Skin epidermis (tissue), 12 donors: ENCODE measurements at regions not wholly inside any gene's neighbourhood (a gene's known extent, or its start where the extent isn't known, plus 50 kb on each side); places are given as distances from the start of the nearest gene placed in this dataset.
"Not testable (repeated sequence)": the region's sequence is repeated elsewhere in the genome, so short reads cannot be mapped to it uniquely, and the experiment has no call there.

Experiments
- H3K27ac ChIP-seq, 21 experiments: fragments of 200-600 bp; sonication (generic) in 11 of 21; one replicate each; pipeline ENCODE4 v1.5.0; 2020; ENCODE audit warnings: mild to moderate bottlenecking in 3 of 21, inconsistent platforms in 2 of 21, moderate library complexity in 2 of 21
- H3K4me3 ChIP-seq, 7 experiments: fragments of 200-600 bp; sonication (generic) in 2 of 7; one replicate each; pipeline ENCODE4 v1.5.0; 2020; ENCODE audit warnings: inconsistent platforms in 2 of 7, mild to moderate bottlenecking in 2 of 7, moderate library complexity in 1 of 7

GRCh38 chrX:128685387-128685786 lies 633.2 kb upstream of the ACTRT1 start:
- Histone ChIP-seq H3K27ac (no peak overlapping the region), H3K4me3 (no peak overlapping the region)

- H3K4me3 ChIP-seq, result no peak overlapping the region
- no peak overlapping the region for H3K27ac ChIP-seq
Observed at GRCh38 chrX:128676651-128677050, 624.4 kb upstream of the ACTRT1 start.

- H3K4me3 ChIP-seq, H3K27ac ChIP-seq: not testable (repeated sequence)
Observed at GRCh38 chrX:128674326-128675086, 622.3 kb upstream of the ACTRT1 start.

GRCh38 chrX:128664211-128664610 lies 612.0 kb upstream of the ACTRT1 start:
- no peak overlapping the region for H3K4me3 ChIP-seq
- H3K27ac ChIP-seq, result no peak overlapping the region

- no peak overlapping the region for H3K4me3 ChIP-seq
Observed at GRCh38 chrX:128653524-128654060, 601.4 kb upstream of the ACTRT1 start.

GRCh38 chrX:128650326-128650725 lies 598.1 kb upstream of the ACTRT1 start:
- H3K4me3 ChIP-seq, result no peak overlapping the region
- H3K27ac ChIP-seq, result no peak overlapping the region

More at GRCh38 chrX:128653524-128654060, 601.4 kb upstream of the ACTRT1 start:
- no peak overlapping the region for H3K27ac ChIP-seq

- H3K4me3 ChIP-seq, result no peak overlapping the region
- no peak overlapping the region for H3K27ac ChIP-seq
Observed at GRCh38 chrX:128634754-128635153, 582.6 kb upstream of the ACTRT1 start.

- H3K27ac ChIP-seq, result no peak overlapping the region
- H3K4me3 ChIP-seq, result no peak overlapping the region
Observed at GRCh38 chrX:128623361-128623760, 571.2 kb upstream of the ACTRT1 start.

- Histone ChIP-seq H3K27ac (no peak overlapping the region), H3K4me3 (no peak overlapping the region)
Observed at GRCh38 chrX:128622296-128622695, 570.1 kb upstream of the ACTRT1 start.

GRCh38 chrX:128619490-128619889 lies 567.3 kb upstream of the ACTRT1 start:
- Histone ChIP-seq H3K4me3 (no peak overlapping the region), H3K27ac (no peak overlapping the region)

- H3K4me3 ChIP-seq, result no peak overlapping the region
- H3K27ac ChIP-seq, result no peak overlapping the region
Observed at GRCh38 chrX:128616933-128617332, 564.7 kb upstream of the ACTRT1 start.

- H3K27ac ChIP-seq, H3K4me3 ChIP-seq: not testable (repeated sequence)
Observed at GRCh38 chrX:128606817-128607216, 554.6 kb upstream of the ACTRT1 start.

- H3K27ac ChIP-seq, H3K4me3 ChIP-seq: not testable (repeated sequence)
Observed at GRCh38 chrX:128606357-128606756, 554.2 kb upstream of the ACTRT1 start.

GRCh38 chrX:128601706-128602105 lies 549.5 kb upstream of the ACTRT1 start:
- no peak overlapping the region for H3K27ac ChIP-seq
- H3K4me3 ChIP-seq, result no peak overlapping the region

GRCh38 chrX:128599632-128600031 lies 547.4 kb upstream of the ACTRT1 start:
- Histone ChIP-seq H3K4me3 (no peak overlapping the region), H3K27ac (no peak overlapping the region)

- H3K27ac ChIP-seq, result no peak overlapping the region
- no peak overlapping the region for H3K4me3 ChIP-seq
Observed at GRCh38 chrX:128582036-128582435, 529.8 kb upstream of the ACTRT1 start.

- H3K4me3 ChIP-seq, result no peak overlapping the region
- no peak overlapping the region for H3K27ac ChIP-seq
Observed at GRCh38 chrX:128581615-128582014, 529.4 kb upstream of the ACTRT1 start.

GRCh38 chrX:128543114-128543513 lies 490.9 kb upstream of the ACTRT1 start:
- H3K4me3 ChIP-seq, result no peak overlapping the region
- H3K27ac ChIP-seq, result no peak overlapping the region

- H3K4me3 ChIP-seq, result no peak overlapping the region
- H3K27ac ChIP-seq, result no peak overlapping the region
Observed at GRCh38 chrX:128518508-128518907, 466.3 kb upstream of the ACTRT1 start.

- Histone ChIP-seq H3K27ac (no peak overlapping the region), H3K4me3 (no peak overlapping the region)
Observed at GRCh38 chrX:128517691-128518090, 465.5 kb upstream of the ACTRT1 start.

- no peak overlapping the region for H3K27ac ChIP-seq
- no peak overlapping the region for H3K4me3 ChIP-seq
Observed at GRCh38 chrX:128504496-128504895, 452.3 kb upstream of the ACTRT1 start.

GRCh38 chrX:128464116-128464515 lies 411.9 kb upstream of the ACTRT1 start:
- H3K4me3 ChIP-seq, result no peak overlapping the region

More at GRCh38 chrX:128464116-128464515, 411.9 kb upstream of the ACTRT1 start:
- no peak overlapping the region for H3K27ac ChIP-seq
